Suprapubic skin (tissue), 4 donors: ENCODE measurements at regions not wholly inside any gene's neighbourhood (a gene's known extent, or its start where the extent isn't known, plus 50 kb on each side); places are given as distances from the start of the nearest gene placed in this dataset.

ENCODE experiments used
- DNase-seq, 2 donors: peaks; one replicate each; pipeline ENCODE4 v3.0.0-alpha.2; 2019; ENCODE audit warnings: low spot score in 2 of 2
- H3K27ac ChIP-seq: fragments of 200-600 bp; sonication (generic); one replicate; pipeline ENCODE4 v1.5.1; 2019
- H3K27me3 ChIP-seq: fragments of 200-600 bp; sonication (generic); one replicate; pipeline ENCODE4 v1.5.1; 2019
- H3K36me3 ChIP-seq: fragments of 200-600 bp; sonication (generic); one replicate; pipeline ENCODE4 v1.5.1; 2019
- H3K4me1 ChIP-seq: fragments of 200-600 bp; sonication (generic); one replicate; pipeline ENCODE4 v1.5.1; 2019
- H3K4me3 ChIP-seq: fragments of 200-600 bp; sonication (generic); one replicate; pipeline ENCODE4 v1.5.1; 2019; ENCODE audit warnings: mild to moderate bottlenecking
- H3K9me3 ChIP-seq: fragments of 200-600 bp; sonication (generic); one replicate; pipeline ENCODE4 v1.5.1; 2019
- EP300 ChIP-seq: sonication (generic); formaldehyde crosslinking; IDR thresholded peaks from one replicate; pipeline ENCODE4 v1.6.1; 2017; ENCODE audit warnings: antibody characterized with exemption
- POLR2A ChIP-seq, 2 donors: fragments of 450-650 bp; IDR thresholded peaks; one replicate each; pipeline ENCODE4 v1.6.1; 2017; ENCODE audit warnings: antibody characterized with exemption in 2 of 2, mild to moderate bottlenecking in 2 of 2, moderate library complexity in 2 of 2
- POLR2AphosphoS5 ChIP-seq, 3 donors: sonication (generic); formaldehyde crosslinking; IDR thresholded peaks; one replicate each; pipeline ENCODE4 v1.6.1; 2017; ENCODE audit warnings: antibody characterized with exemption in 3 of 3
- WGBS: methylation state at CpG from one replicate; pipeline ENCODE4 v1.1.5; 2018; 5-methylcytosine and 5-hydroxymethylcytosine counted together
- TF ChIP-seq, protein P1 (sequence below), 2 donors: fragments of 200-600 bp in 1 of 2; fragments of 450-650 bp in 1 of 2; sonication (generic) in 1 of 2; IDR thresholded peaks; one replicate each; pipeline ENCODE4 v1.5.1; 2016 to 2019; ENCODE audit warnings: antibody characterized with exemption in 2 of 2, mild to moderate bottlenecking in 1 of 2, moderate library complexity in 1 of 2

DNA sequence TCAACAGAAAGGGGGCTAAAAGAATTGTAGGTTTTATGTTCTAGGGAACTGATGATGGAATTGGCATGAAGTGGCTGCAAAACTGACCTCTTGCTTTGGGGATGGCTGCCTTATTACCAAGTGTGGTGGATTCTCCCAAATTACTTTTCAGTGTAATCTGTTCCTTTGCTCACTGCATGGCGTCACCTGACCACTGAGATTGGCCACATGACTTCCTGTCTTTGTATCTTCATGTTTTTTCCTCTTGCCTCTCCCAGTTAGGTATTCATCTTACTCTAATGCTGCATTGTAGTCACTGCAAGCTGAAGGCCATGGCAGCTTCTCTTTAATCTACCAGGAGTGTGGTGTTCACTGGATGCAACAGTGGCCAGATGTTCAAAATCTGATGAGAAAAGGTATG, 257.7 kb upstream of the TNP1 start:
- no peaks in the 10 kb centered on the region for H3K36me3 ChIP-seq
- no peaks in the 10 kb centered on the region for H3K27me3 ChIP-seq
- no peak overlapping the region for H3K4me3 ChIP-seq
- TF ChIP-seq, protein P1, sequence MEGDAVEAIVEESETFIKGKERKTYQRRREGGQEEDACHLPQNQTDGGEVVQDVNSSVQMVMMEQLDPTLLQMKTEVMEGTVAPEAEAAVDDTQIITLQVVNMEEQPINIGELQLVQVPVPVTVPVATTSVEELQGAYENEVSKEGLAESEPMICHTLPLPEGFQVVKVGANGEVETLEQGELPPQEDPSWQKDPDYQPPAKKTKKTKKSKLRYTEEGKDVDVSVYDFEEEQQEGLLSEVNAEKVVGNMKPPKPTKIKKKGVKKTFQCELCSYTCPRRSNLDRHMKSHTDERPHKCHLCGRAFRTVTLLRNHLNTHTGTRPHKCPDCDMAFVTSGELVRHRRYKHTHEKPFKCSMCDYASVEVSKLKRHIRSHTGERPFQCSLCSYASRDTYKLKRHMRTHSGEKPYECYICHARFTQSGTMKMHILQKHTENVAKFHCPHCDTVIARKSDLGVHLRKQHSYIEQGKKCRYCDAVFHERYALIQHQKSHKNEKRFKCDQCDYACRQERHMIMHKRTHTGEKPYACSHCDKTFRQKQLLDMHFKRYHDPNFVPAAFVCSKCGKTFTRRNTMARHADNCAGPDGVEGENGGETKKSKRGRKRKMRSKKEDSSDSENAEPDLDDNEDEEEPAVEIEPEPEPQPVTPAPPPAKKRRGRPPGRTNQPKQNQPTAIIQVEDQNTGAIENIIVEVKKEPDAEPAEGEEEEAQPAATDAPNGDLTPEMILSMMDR (IDR thresholded peaks at IDR 0.05) = no peak
- TF ChIP-seq POLR2A (IDR thresholded peaks at IDR 0.05) (no peak), POLR2AphosphoS5 (IDR thresholded peaks at IDR 0.05) (no peak), EP300 (no peak)
- WGBS = 95% methylated on average over 1 of the region's 1 CpG
- H3K27ac ChIP-seq = no peak overlapping the region
- H3K9me3 ChIP-seq = no peaks in the 10 kb centered on the region
- no peak for DNase-seq
- H3K4me1 ChIP-seq = no peaks in the 10 kb centered on the region

- Histone ChIP-seq H3K27me3 (no peaks in the 10 kb centered on the region), H3K4me3 (no peak overlapping the region), H3K27ac (no peak overlapping the region), H3K4me1 (no peaks in the 10 kb centered on the region), H3K9me3 (no peaks in the 10 kb centered on the region), H3K36me3 (no peaks in the 10 kb centered on the region)
- no peak for TF ChIP-seq POLR2AphosphoS5 (IDR thresholded peaks at IDR 0.05)
- TF ChIP-seq, protein P1 (IDR thresholded peaks at IDR 0.05) = no peak
- TF ChIP-seq EP300 = no peak
- no peak for TF ChIP-seq POLR2A (IDR thresholded peaks at IDR 0.05)
- 100% methylated on average over 1 of the region's 1 CpG for WGBS
- no peak for DNase-seq
Observed at GRCh38 chr2:217116610-217117009, 256.7 kb upstream of the TNP1 start.

- Histone ChIP-seq H3K27me3 (no peaks in the 10 kb centered on the region), H3K27ac (no peak overlapping the region), H3K9me3 (no peaks in the 10 kb centered on the region), H3K4me3 (no peak overlapping the region), H3K4me1 (no peaks in the 10 kb centered on the region), H3K36me3 (no peaks in the 10 kb centered on the region)
- no peak for DNase-seq
- no peak for TF ChIP-seq EP300
- TF ChIP-seq, protein P1 (IDR thresholded peaks at IDR 0.05) = no peak
- no peak for TF ChIP-seq POLR2AphosphoS5 (IDR thresholded peaks at IDR 0.05)
- TF ChIP-seq POLR2A (IDR thresholded peaks at IDR 0.05) = no peak
- 89% methylated on average over 6 of the region's 6 CpGs for WGBS
Observed at GRCh38 chr2:217114117-217114516, 254.3 kb upstream of the TNP1 start.

GRCh38 chr2:217113491-217113890, 253.6 kb upstream of the TNP1 start:
- WGBS = 93% methylated on average over 4 of the region's 4 CpGs
- no peak for DNase-seq

GRCh38 chr2:217110550-217110949, 250.7 kb upstream of the TNP1 start:
- Histone ChIP-seq H3K9me3 (no peaks in the 10 kb centered on the region), H3K27me3 (no peaks in the 10 kb centered on the region), H3K4me1 (no peaks in the 10 kb centered on the region), H3K4me3 (no peak overlapping the region), H3K36me3 (no peaks in the 10 kb centered on the region), H3K27ac (no peak overlapping the region)
- no peak for DNase-seq
- TF ChIP-seq POLR2A (IDR thresholded peaks at IDR 0.05) (no peak), POLR2AphosphoS5 (IDR thresholded peaks at IDR 0.05) (no peak), EP300 (no peak)
- TF ChIP-seq, protein P1 (IDR thresholded peaks at IDR 0.05) = no peak
- 90% methylated on average over 3 of the region's 3 CpGs for WGBS

More at GRCh38 chr2:217113491-217113890, 253.6 kb upstream of the TNP1 start:
- H3K27ac ChIP-seq = no peak overlapping the region
- H3K4me3 ChIP-seq = no peak overlapping the region
- no peaks in the 10 kb centered on the region for H3K36me3 ChIP-seq
- TF ChIP-seq POLR2A (IDR thresholded peaks at IDR 0.05) (no peak), EP300 (no peak), POLR2AphosphoS5 (IDR thresholded peaks at IDR 0.05) (no peak)
- TF ChIP-seq, protein P1 (IDR thresholded peaks at IDR 0.05) = no peak
- no peaks in the 10 kb centered on the region for H3K9me3 ChIP-seq
- no peaks in the 10 kb centered on the region for H3K27me3 ChIP-seq
- no peaks in the 10 kb centered on the region for H3K4me1 ChIP-seq
